GM06990 (cell line): ENCODE measurements at regions not wholly inside any gene's neighbourhood (a gene's known extent, or its start where the extent isn't known, plus 50 kb on each side); places are given as distances from the start of the nearest gene placed in this dataset.

Experiments used
- DNase-seq: peaks from one replicate; pipeline ENCODE4 v3.0.0-alpha.2; 2011; ENCODE audit not compliant: insufficient read length; ENCODE audit errors: extremely low read depth
- H3K27me3 ChIP-seq: replicated peaks from 2 replicates; pipeline ENCODE4 v1.6.0; 2011; ENCODE audit warnings: low read length; ENCODE audit not compliant: control insufficient read depth, insufficient read depth
- H3K36me3 ChIP-seq: 2 replicates; pipeline ENCODE4 v1.5.1; 2011; ENCODE audit warnings: low read length; ENCODE audit not compliant: control insufficient read depth, insufficient read depth
- H3K4me3 ChIP-seq: replicated peaks from 2 replicates; pipeline ENCODE4 v1.5.1; 2011; ENCODE audit warnings: low read depth, mild to moderate bottlenecking, control low read depth, low read length
- TF ChIP-seq, protein P1 (sequence below): IDR thresholded peaks from 2 replicates; pipeline ENCODE4 v1.5.1; 2011; ENCODE audit warnings: low read length, control low read depth, mild to moderate bottlenecking, inconsistent platforms; ENCODE audit not compliant: insufficient read depth, poor library complexity, severe bottlenecking

- Histone ChIP-seq H3K27me3 (no peaks in the 10 kb centered on the region; the same call in 1 of the 2 replicates), H3K4me3 (no peak overlapping the region), H3K36me3 (no peaks in the 10 kb centered on the region)
- no peak for DNase-seq
- TF ChIP-seq, protein P1, sequence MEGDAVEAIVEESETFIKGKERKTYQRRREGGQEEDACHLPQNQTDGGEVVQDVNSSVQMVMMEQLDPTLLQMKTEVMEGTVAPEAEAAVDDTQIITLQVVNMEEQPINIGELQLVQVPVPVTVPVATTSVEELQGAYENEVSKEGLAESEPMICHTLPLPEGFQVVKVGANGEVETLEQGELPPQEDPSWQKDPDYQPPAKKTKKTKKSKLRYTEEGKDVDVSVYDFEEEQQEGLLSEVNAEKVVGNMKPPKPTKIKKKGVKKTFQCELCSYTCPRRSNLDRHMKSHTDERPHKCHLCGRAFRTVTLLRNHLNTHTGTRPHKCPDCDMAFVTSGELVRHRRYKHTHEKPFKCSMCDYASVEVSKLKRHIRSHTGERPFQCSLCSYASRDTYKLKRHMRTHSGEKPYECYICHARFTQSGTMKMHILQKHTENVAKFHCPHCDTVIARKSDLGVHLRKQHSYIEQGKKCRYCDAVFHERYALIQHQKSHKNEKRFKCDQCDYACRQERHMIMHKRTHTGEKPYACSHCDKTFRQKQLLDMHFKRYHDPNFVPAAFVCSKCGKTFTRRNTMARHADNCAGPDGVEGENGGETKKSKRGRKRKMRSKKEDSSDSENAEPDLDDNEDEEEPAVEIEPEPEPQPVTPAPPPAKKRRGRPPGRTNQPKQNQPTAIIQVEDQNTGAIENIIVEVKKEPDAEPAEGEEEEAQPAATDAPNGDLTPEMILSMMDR, result no peak
Observed at GRCh38 chr13:94968757-94969086, 256.4 kb upstream of the SOX21 start.

DNA sequence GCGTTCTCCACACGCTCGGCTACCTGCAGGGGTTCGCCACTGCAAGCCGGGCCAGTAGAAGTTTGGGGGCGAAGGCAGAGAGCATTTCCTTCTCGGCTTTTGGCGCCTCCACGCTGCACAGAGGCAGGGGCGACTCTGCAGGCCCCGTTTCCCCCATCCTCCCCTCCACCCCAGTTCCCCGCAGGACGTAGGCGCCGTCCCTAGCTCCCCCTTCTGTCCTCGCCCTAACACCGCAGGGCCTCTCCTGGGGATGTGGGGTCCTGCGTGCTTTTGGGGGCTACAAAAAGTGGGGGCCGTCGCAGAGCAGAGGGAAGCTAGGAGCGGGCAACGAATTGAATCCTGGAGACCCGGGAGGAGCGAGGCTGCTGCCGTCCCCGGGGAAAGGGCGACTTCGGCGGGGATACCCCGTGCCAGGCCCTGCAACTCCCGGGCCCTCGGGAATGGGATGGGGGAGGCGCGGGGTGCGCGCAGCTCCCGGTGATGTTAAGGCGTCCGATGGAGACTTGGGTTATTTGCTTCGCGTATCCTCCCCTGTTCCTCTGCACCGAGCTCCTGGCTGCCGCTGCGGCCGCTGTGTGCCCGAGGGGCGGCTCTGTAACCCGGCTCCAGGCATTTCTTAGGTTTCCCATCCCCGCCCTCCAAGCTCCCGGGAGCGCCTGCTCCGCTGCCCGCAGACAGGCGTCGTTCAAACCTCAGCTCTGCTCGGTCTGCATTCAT, 255.9 kb upstream of the SOX21 start:
- no peak overlapping the region; the same call in 1 of the 2 replicates for H3K4me3 ChIP-seq
- TF ChIP-seq, protein P1, result peak; percentile 2
- H3K27me3 ChIP-seq, result no peaks in the 10 kb centered on the region; the same call in 1 of the 2 replicates
- peak; percentile 4 for DNase-seq
- no peaks in the 10 kb centered on the region for H3K36me3 ChIP-seq

- DNase-seq, result peak; percentile 24
- no peaks in the 10 kb centered on the region for H3K36me3 ChIP-seq
- no peak overlapping the region; the same call in 1 of the 2 replicates for H3K4me3 ChIP-seq
- TF ChIP-seq, protein P1, result no peak
- H3K27me3 ChIP-seq, result no peaks in the 10 kb centered on the region; the same call in none of the 2 replicates
Observed at GRCh38 chr13:94967183-94968039, 255.1 kb upstream of the SOX21 start.

- no peak overlapping the region for H3K4me3 ChIP-seq
- DNase-seq, result no peak
- H3K27me3 ChIP-seq, result no peaks in the 10 kb centered on the region; the same call in none of the 2 replicates
- no peaks in the 10 kb centered on the region for H3K36me3 ChIP-seq
- TF ChIP-seq, protein P1, result no peak
Observed at GRCh38 chr13:94966422-94966955, 254.1 kb upstream of the SOX21 start.

DNA sequence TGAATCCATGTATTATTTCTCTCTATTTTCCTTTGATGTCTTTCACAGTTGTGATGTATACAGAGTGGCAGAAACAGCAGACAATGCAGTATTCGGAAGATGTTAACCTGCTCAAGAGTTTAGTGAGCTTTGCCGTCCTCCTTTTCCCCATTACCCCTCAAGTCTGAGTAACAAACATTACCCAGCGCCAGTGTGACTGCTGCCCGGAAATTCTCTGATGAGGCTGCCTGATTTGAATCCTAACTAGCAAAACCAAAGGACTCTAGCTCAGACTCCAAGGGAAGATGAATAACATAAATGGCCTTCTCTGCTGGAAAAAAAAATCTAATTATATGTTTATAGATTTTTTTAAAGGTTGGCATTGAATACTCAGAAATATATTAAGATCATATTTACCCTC, 247.3 kb upstream of the SOX21 start:
- H3K27me3 ChIP-seq, result no peaks in the 10 kb centered on the region; the same call in none of the 2 replicates
- H3K4me3 ChIP-seq, result no peak overlapping the region
- DNase-seq, result no peak
- TF ChIP-seq, protein P1, result no peak
- H3K36me3 ChIP-seq, result no peaks in the 10 kb centered on the region
